ENCODE measurements at regions not wholly inside any gene's neighbourhood (a gene's known extent, or its start where the extent isn't known, plus 50 kb on each side); places are given as distances from the start of the nearest gene placed in this dataset.
"Not testable (repeated sequence)": the region's sequence is repeated elsewhere in the genome, so short reads cannot be mapped to it uniquely, and the experiment has no call there.

GRCh38 chr4:28831867-28832266 lies 1888.3 kb upstream of the PCDH7 start:
- no peak overlapping the region for H3K4me3 ChIP-seq (ENCODE audit: low read depth in 1 of 5, low read length in 5 of 5)
- no peaks in the 10 kb centered on the region for H3K4me1 ChIP-seq (ENCODE audit: control insufficient read depth in 5 of 5, insufficient read depth in 5 of 5, low read length in 5 of 5)
- H3K9ac ChIP-seq (ENCODE audit: low read length in 5 of 5): no peak overlapping the region
- H3K27ac ChIP-seq (ENCODE audit: low read depth, low read length): no peak overlapping the region
- no peaks in the 10 kb centered on the region for H3K36me3 ChIP-seq (ENCODE audit: control insufficient read depth in 5 of 5, insufficient read depth in 5 of 5, low read length in 5 of 5)
- H3K9me3 ChIP-seq (ENCODE audit: control insufficient read depth in 5 of 5, low read length in 5 of 5): peaks cover 0 to 5% (median 0%) of the 10 kb centered on the region in 5 donors
- H3K27me3 ChIP-seq (ENCODE audit: control insufficient read depth in 5 of 5, insufficient read depth in 4 of 5, low read length in 5 of 5): no peaks in the 10 kb centered on the region

- H3K36me3 ChIP-seq (ENCODE audit: control insufficient read depth in 5 of 5, insufficient read depth in 5 of 5, low read length in 5 of 5): no peaks in the 10 kb centered on the region
- H3K9me3 ChIP-seq (ENCODE audit: control insufficient read depth in 5 of 5, low read length in 5 of 5): peaks cover 0 to 5% (median 0%) of the 10 kb centered on the region in 5 donors
- no peak overlapping the region for H3K9ac ChIP-seq (ENCODE audit: low read length in 5 of 5)
- H3K4me3 ChIP-seq (ENCODE audit: low read depth in 1 of 5, low read length in 5 of 5): no peak overlapping the region
- no peak overlapping the region for H3K27ac ChIP-seq (ENCODE audit: low read depth, low read length)
- no peaks in the 10 kb centered on the region for H3K4me1 ChIP-seq (ENCODE audit: control insufficient read depth in 5 of 5, insufficient read depth in 5 of 5, low read length in 5 of 5)
- H3K27me3 ChIP-seq (ENCODE audit: control insufficient read depth in 5 of 5, insufficient read depth in 4 of 5, low read length in 5 of 5): no peaks in the 10 kb centered on the region
Measured at GRCh38 chr4:28832444-28832843, 1887.7 kb upstream of the PCDH7 start.

GRCh38 chr4:28834120-28834519 lies 1886.0 kb upstream of the PCDH7 start:
- H3K9ac ChIP-seq (ENCODE audit: low read length in 5 of 5): no peak overlapping the region
- no peaks in the 10 kb centered on the region for H3K36me3 ChIP-seq (ENCODE audit: control insufficient read depth in 5 of 5, insufficient read depth in 5 of 5, low read length in 5 of 5)
- H3K4me3 ChIP-seq (ENCODE audit: low read depth in 1 of 5, low read length in 5 of 5): no peak overlapping the region
- no peaks in the 10 kb centered on the region for H3K9me3 ChIP-seq (ENCODE audit: control insufficient read depth in 5 of 5, low read length in 5 of 5)
- no peaks in the 10 kb centered on the region for H3K4me1 ChIP-seq (ENCODE audit: control insufficient read depth in 5 of 5, insufficient read depth in 5 of 5, low read length in 5 of 5)
- no peaks in the 10 kb centered on the region for H3K27me3 ChIP-seq (ENCODE audit: control insufficient read depth in 5 of 5, insufficient read depth in 4 of 5, low read length in 5 of 5)
- no peak overlapping the region for H3K27ac ChIP-seq (ENCODE audit: low read depth, low read length)

- Histone ChIP-seq H3K9me3 (ENCODE audit: control insufficient read depth in 5 of 5, low read length in 5 of 5) (no peaks in the 10 kb centered on the region), H3K27ac (ENCODE audit: low read depth, low read length) (no peak overlapping the region), H3K27me3 (ENCODE audit: control insufficient read depth in 5 of 5, insufficient read depth in 4 of 5, low read length in 5 of 5) (no peaks in the 10 kb centered on the region), H3K9ac (ENCODE audit: low read length in 5 of 5) (no peak overlapping the region), H3K4me3 (ENCODE audit: low read depth in 1 of 5, low read length in 5 of 5) (no peak overlapping the region), H3K4me1 (ENCODE audit: control insufficient read depth in 5 of 5, insufficient read depth in 5 of 5, low read length in 5 of 5) (no peaks in the 10 kb centered on the region), H3K36me3 (ENCODE audit: control insufficient read depth in 5 of 5, insufficient read depth in 5 of 5, low read length in 5 of 5) (no peaks in the 10 kb centered on the region)
Measured at GRCh38 chr4:28835501-28835900, 1884.7 kb upstream of the PCDH7 start.

- H3K4me3 ChIP-seq (ENCODE audit: low read depth in 1 of 5, low read length in 5 of 5): no peak overlapping the region
- H3K27me3 ChIP-seq (ENCODE audit: control insufficient read depth in 5 of 5, insufficient read depth in 4 of 5, low read length in 5 of 5): no peaks in the 10 kb centered on the region
- H3K4me1 ChIP-seq (ENCODE audit: control insufficient read depth in 5 of 5, insufficient read depth in 5 of 5, low read length in 5 of 5): no peaks in the 10 kb centered on the region
- peaks cover 0 to 4% (median 0%) of the 10 kb centered on the region in 5 donors for H3K9me3 ChIP-seq (ENCODE audit: control insufficient read depth in 5 of 5, low read length in 5 of 5)
- no peaks in the 10 kb centered on the region for H3K36me3 ChIP-seq (ENCODE audit: control insufficient read depth in 5 of 5, insufficient read depth in 5 of 5, low read length in 5 of 5)
- H3K9ac ChIP-seq (ENCODE audit: low read length in 5 of 5): no peak overlapping the region
- H3K27ac ChIP-seq (ENCODE audit: low read depth, low read length): no peak overlapping the region
Measured at GRCh38 chr4:28842271-28842670, 1877.9 kb upstream of the PCDH7 start.

GRCh38 chr4:28845158-28845557 lies 1875.0 kb upstream of the PCDH7 start:
- Histone ChIP-seq H3K9ac (ENCODE audit: low read length in 5 of 5) (no peak overlapping the region), H3K4me3 (ENCODE audit: low read depth in 1 of 5, low read length in 5 of 5) (no peak overlapping the region), H3K27me3 (ENCODE audit: control insufficient read depth in 5 of 5, insufficient read depth in 4 of 5, low read length in 5 of 5) (no peaks in the 10 kb centered on the region), H3K9me3 (ENCODE audit: control insufficient read depth in 5 of 5, low read length in 5 of 5) (peaks cover 0 to 7% (median 3%) of the 10 kb centered on the region in 5 donors), H3K27ac (ENCODE audit: low read depth, low read length) (no peak overlapping the region), H3K4me1 (ENCODE audit: control insufficient read depth in 5 of 5, insufficient read depth in 5 of 5, low read length in 5 of 5) (no peaks in the 10 kb centered on the region), H3K36me3 (ENCODE audit: control insufficient read depth in 5 of 5, insufficient read depth in 5 of 5, low read length in 5 of 5) (no peaks in the 10 kb centered on the region)

- not testable (repeated sequence) for H3K4me3 ChIP-seq (ENCODE audit: low read depth in 1 of 5, low read length in 5 of 5); H3K27me3 ChIP-seq (ENCODE audit: control insufficient read depth in 5 of 5, insufficient read depth in 4 of 5, low read length in 5 of 5); H3K27ac ChIP-seq (ENCODE audit: low read depth, low read length); H3K36me3 ChIP-seq (ENCODE audit: control insufficient read depth in 5 of 5, insufficient read depth in 5 of 5, low read length in 5 of 5); H3K4me1 ChIP-seq (ENCODE audit: control insufficient read depth in 5 of 5, insufficient read depth in 5 of 5, low read length in 5 of 5); H3K9me3 ChIP-seq (ENCODE audit: control insufficient read depth in 5 of 5, low read length in 5 of 5); H3K9ac ChIP-seq (ENCODE audit: low read length in 5 of 5)
Measured at GRCh38 chr4:28857028-28857427, 1863.1 kb upstream of the PCDH7 start.

- Histone ChIP-seq H3K27ac (ENCODE audit: low read depth, low read length) (no peak overlapping the region), H3K9ac (ENCODE audit: low read length in 5 of 5) (no peak overlapping the region), H3K4me3 (ENCODE audit: low read depth in 1 of 5, low read length in 5 of 5) (no peak overlapping the region), H3K36me3 (ENCODE audit: control insufficient read depth in 5 of 5, insufficient read depth in 5 of 5, low read length in 5 of 5) (no peaks in the 10 kb centered on the region), H3K4me1 (ENCODE audit: control insufficient read depth in 5 of 5, insufficient read depth in 5 of 5, low read length in 5 of 5) (no peaks in the 10 kb centered on the region), H3K9me3 (ENCODE audit: control insufficient read depth in 5 of 5, low read length in 5 of 5) (no peaks in the 10 kb centered on the region), H3K27me3 (ENCODE audit: control insufficient read depth in 5 of 5, insufficient read depth in 4 of 5, low read length in 5 of 5) (no peaks in the 10 kb centered on the region)
Measured at GRCh38 chr4:28868841-28869240, 1851.3 kb upstream of the PCDH7 start.

GRCh38 chr4:28879178-28879577 lies 1841.0 kb upstream of the PCDH7 start:
- H3K4me3 ChIP-seq (ENCODE audit: low read depth in 1 of 5, low read length in 5 of 5): no peak overlapping the region
- no peaks in the 10 kb centered on the region for H3K36me3 ChIP-seq (ENCODE audit: control insufficient read depth in 5 of 5, insufficient read depth in 5 of 5, low read length in 5 of 5)
- no peaks in the 10 kb centered on the region for H3K27me3 ChIP-seq (ENCODE audit: control insufficient read depth in 5 of 5, insufficient read depth in 4 of 5, low read length in 5 of 5)
- no peaks in the 10 kb centered on the region for H3K4me1 ChIP-seq (ENCODE audit: control insufficient read depth in 5 of 5, insufficient read depth in 5 of 5, low read length in 5 of 5)
- H3K9ac ChIP-seq (ENCODE audit: low read length in 5 of 5): no peak overlapping the region
- H3K9me3 ChIP-seq (ENCODE audit: control insufficient read depth in 5 of 5, low read length in 5 of 5): no peaks in the 10 kb centered on the region
- H3K27ac ChIP-seq (ENCODE audit: low read depth, low read length): no peak overlapping the region

- no peaks in the 10 kb centered on the region for H3K4me1 ChIP-seq (ENCODE audit: control insufficient read depth in 5 of 5, insufficient read depth in 5 of 5, low read length in 5 of 5)
- H3K9me3 ChIP-seq (ENCODE audit: control insufficient read depth in 5 of 5, low read length in 5 of 5): no peaks in the 10 kb centered on the region
- no peak overlapping the region for H3K27ac ChIP-seq (ENCODE audit: low read depth, low read length)
- no peaks in the 10 kb centered on the region for H3K27me3 ChIP-seq (ENCODE audit: control insufficient read depth in 5 of 5, insufficient read depth in 4 of 5, low read length in 5 of 5)
- H3K36me3 ChIP-seq (ENCODE audit: control insufficient read depth in 5 of 5, insufficient read depth in 5 of 5, low read length in 5 of 5): no peaks in the 10 kb centered on the region
- no peak overlapping the region for H3K4me3 ChIP-seq (ENCODE audit: low read depth in 1 of 5, low read length in 5 of 5)
- H3K9ac ChIP-seq (ENCODE audit: low read length in 5 of 5): no peak overlapping the region
Measured at GRCh38 chr4:28879900-28880299, 1840.3 kb upstream of the PCDH7 start.

GRCh38 chr4:28883211-28883610 lies 1837.0 kb upstream of the PCDH7 start:
- no peaks in the 10 kb centered on the region for H3K9me3 ChIP-seq (ENCODE audit: control insufficient read depth in 5 of 5, low read length in 5 of 5)
- no peaks in the 10 kb centered on the region for H3K27me3 ChIP-seq (ENCODE audit: control insufficient read depth in 5 of 5, insufficient read depth in 4 of 5, low read length in 5 of 5)
- no peak overlapping the region for H3K4me3 ChIP-seq (ENCODE audit: low read depth in 1 of 5, low read length in 5 of 5)
- H3K9ac ChIP-seq (ENCODE audit: low read length in 5 of 5): no peak overlapping the region
- H3K27ac ChIP-seq (ENCODE audit: low read depth, low read length): no peak overlapping the region
- H3K36me3 ChIP-seq (ENCODE audit: control insufficient read depth in 5 of 5, insufficient read depth in 5 of 5, low read length in 5 of 5): no peaks in the 10 kb centered on the region
- no peaks in the 10 kb centered on the region for H3K4me1 ChIP-seq (ENCODE audit: control insufficient read depth in 5 of 5, insufficient read depth in 5 of 5, low read length in 5 of 5)
